Neural progenitor cell (in vitro differentiated cells): ENCODE measurements at regions not wholly inside any gene's neighbourhood (a gene's known extent, or its start where the extent isn't known, plus 50 kb on each side); places are given as distances from the start of the nearest gene placed in this dataset.

ENCODE experiments used
- EZH2phosphoT487 ChIP-seq: fragments of 200-600 bp; sonication (generic); IDR thresholded peaks from 2 replicates; pipeline ENCODE4 v1.6.1; 2017; ENCODE audit warnings: antibody characterized with exemption
- TF ChIP-seq, protein P1 (sequence below): fragments of 200-600 bp; sonication (generic); IDR thresholded peaks from 2 replicates; pipeline ENCODE4 v1.5.1; 2017; ENCODE audit warnings: antibody characterized with exemption, mild to moderate bottlenecking

GRCh38 chr6:55993418-55993817 is 118.0 kb upstream of the BMP5 start:
- TF ChIP-seq, protein P1, sequence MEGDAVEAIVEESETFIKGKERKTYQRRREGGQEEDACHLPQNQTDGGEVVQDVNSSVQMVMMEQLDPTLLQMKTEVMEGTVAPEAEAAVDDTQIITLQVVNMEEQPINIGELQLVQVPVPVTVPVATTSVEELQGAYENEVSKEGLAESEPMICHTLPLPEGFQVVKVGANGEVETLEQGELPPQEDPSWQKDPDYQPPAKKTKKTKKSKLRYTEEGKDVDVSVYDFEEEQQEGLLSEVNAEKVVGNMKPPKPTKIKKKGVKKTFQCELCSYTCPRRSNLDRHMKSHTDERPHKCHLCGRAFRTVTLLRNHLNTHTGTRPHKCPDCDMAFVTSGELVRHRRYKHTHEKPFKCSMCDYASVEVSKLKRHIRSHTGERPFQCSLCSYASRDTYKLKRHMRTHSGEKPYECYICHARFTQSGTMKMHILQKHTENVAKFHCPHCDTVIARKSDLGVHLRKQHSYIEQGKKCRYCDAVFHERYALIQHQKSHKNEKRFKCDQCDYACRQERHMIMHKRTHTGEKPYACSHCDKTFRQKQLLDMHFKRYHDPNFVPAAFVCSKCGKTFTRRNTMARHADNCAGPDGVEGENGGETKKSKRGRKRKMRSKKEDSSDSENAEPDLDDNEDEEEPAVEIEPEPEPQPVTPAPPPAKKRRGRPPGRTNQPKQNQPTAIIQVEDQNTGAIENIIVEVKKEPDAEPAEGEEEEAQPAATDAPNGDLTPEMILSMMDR: no peak
- TF ChIP-seq EZH2phosphoT487: no peak
